Left cardiac atrium (tissue), 4 donors: ENCODE measurements at regions not wholly inside any gene's neighbourhood (a gene's known extent, or its start where the extent isn't known, plus 50 kb on each side); places are given as distances from the start of the nearest gene placed in this dataset.

Experiments
- ATAC-seq, 2 donors: fragments of 200-7000 bp; cut with Tn5 transposase; one replicate each; pipeline ENCODE4 v1.9.1; 2020; ENCODE audit warnings: mild to moderate bottlenecking in 2 of 2, moderate library complexity in 2 of 2
- DNase-seq: peaks from one replicate; pipeline ENCODE4 v3.0.0-alpha.2; 2020
- intact Hi-C, 2 donors: fragments of 100-400 bp; cut with DNase I; formaldehyde crosslinking; loops; one replicate each; pipeline versions ENCODE4 v1.14.1 to v1.15.1; 2022 to 2023
- donor health status: DM: no; HTN: yes; CAD: no.
- donor health status: DM: no; HTN: yes; CAD: no; lungs with severe emphysema.
- donor health status: DM: yes; HTN: yes; CAD: no.
- donor health status: Dilated cardiomyopathy.

GRCh38 chr18:27278131-27278530 is 93.0 kb upstream of the CHST9 start:
- ATAC-seq (no peak), DNase-seq (no peak)
- intact Hi-C loops = no loop called here

DNA sequence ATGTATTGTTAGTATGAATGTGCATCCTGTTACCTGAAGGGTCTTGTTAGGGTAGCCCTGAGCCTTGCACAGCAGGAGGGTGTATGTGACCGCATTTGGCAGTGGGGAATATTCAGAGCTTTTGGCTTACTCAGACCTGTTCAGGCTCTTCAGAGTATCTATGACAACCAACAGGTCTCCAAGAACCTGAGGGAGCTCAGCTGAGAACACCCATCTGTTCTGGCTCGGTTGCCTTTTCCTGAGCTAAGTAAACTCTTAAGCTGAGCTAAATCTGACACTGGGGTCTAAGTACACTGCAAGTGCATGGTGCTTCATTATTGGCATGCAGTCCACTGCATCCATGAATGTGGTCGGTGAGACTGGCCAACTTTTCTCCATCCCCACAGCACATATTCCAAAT is 92.4 kb upstream of the CHST9 start:
- DNase-seq = no peak

GRCh38 chr18:27276886-27277285 is 91.8 kb upstream of the CHST9 start:
- ATAC-seq = no peak
- no peak for DNase-seq
- intact Hi-C loops = no loop called here

More for the DNA sequence above, 92.4 kb upstream of the CHST9 start:
- no peak for ATAC-seq
- intact Hi-C loops = no loop called here

DNA sequence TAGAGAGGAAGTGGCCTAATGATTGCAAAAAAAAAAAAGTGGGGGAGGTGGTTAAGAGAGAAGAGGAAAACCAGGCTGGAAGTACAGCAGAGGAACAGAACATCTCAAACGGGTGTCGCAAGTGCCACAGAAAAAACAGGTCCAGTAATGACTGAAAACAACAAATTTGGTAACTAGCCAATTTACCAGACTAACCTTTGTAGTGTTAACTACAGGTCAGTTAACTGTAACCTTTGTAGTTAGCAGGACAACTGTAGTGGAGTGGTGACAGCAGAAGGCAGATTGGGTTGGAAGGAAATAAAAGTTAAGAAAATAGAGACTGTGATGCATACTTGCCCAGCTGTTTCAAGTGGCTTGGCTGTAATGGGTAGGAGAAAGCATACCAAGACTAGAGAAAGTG is 91.4 kb upstream of the CHST9 start:
- no peak for ATAC-seq
- DNase-seq = no peak
- intact Hi-C loops = no loop called here

DNA sequence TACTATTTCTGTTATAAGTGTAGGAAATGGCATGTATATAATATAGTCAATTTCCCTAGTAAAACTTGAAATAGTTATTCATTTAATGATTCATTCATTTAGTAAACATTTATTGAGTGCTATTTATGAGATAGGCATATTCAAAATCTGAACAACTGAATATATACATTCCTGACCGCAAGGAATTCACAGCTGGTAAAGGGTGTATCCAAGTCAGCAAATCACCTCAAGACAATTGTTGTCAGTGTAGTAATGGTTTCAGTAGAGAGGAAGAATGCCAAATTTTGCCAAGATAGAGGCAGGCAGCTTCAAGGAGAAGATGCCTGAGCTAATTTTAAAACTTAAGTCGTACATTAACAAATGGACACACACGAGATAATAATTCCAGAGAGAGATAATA is 89.8 kb upstream of the CHST9 start:
- ATAC-seq (no peak), DNase-seq (no peak)
- intact Hi-C loops = no loop called here

GRCh38 chr18:27270508-27270907 is 85.4 kb upstream of the CHST9 start:
- intact Hi-C loops = no loop called here
- no peak for DNase-seq
- ATAC-seq = no peak

DNA sequence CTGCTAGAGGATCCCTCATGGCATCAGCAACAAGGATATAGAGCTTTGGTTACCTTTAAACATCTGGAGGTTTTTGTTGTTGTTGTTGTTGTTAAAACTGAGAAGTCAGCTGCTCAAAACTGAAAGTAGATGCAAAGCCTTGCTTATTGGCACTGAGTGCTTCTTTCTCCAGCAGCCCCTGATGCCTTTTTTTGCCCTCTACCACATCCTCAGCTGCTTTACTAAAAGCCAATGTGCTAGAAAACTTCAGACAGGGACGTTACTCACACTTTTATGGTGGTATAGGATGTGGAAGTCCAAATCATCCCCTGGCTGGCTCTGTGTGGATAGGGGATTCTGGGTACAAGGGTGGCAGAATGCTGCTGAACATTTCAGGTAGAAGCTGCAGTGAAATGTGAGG is 78.3 kb upstream of the CHST9 start:
- intact Hi-C loops = no loop called here
- DNase-seq (no peak), ATAC-seq (no peak)

- ATAC-seq (no peak), DNase-seq (no peak)
- intact Hi-C loops = no loop called here
These were observed 76.9 kb upstream of the CHST9 start for GRCh38 chr18:27261769-27262549.

- DNase-seq = no peak
- ATAC-seq = no peak
- intact Hi-C loops = no loop called here
These were observed 68.5 kb upstream of the CHST9 start for GRCh38 chr18:27253571-27253970.

DNA sequence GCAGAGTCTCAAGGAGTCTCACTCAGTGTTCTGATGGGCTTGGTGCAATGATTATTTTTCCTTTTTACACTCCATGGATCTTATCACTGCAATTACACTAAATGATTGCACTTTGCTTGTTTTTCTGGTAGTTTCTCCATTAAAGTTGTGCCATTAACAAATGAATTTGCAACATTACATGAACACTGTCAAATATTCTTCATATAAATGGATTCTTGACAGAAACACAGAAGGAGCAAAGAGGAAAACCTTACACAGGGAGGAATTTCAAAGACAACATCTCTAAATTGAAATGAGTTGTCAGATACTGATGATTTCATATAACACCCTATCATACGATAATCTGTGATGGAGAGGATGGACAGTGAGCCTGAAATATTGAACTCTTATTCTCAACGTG is 65.4 kb upstream of the CHST9 start:
- intact Hi-C loops = no loop called here
- DNase-seq (no peak), ATAC-seq (no peak)

DNA sequence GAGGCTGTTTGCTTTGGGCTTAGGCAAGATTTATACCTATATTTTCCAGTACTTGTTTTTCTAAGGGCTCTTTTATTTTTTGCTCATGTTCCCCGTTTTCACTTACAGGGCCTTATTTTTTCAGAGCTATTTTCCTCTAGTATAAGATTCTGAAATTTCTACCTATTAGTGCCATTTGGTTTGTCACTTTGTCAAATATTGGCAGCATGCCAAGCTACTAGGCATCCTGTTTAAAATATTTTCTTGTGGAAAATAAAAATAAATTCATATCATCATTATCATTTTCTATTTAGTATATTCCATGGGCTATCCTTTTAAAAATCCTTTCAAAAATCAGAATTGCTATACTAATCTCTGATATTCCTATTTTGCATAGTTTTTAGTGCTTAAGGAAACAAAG is 64.8 kb upstream of the CHST9 start:
- intact Hi-C loops = no loop called here
- DNase-seq (no peak), ATAC-seq (no peak)

DNA sequence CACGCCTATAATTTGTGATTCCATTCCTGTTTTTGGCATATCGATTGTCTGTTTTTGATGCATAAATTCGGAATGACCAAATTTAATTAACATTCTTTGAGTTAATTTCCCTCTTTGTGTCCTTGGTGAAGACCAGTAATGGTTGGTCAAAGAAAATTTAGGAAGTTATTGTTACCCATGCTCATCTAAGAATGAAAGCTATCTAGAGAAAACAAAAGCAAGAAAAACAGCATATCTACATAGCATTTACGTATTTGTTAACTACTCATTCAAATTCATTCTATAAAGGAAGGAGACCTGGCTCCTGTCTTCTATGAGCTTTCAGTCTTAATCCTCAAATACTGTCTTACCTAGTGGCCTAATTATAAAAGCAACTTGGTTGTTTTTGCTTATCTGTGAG is 59.2 kb upstream of the CHST9 start:
- no peak for DNase-seq
- intact Hi-C loops = no loop called here
- no peak for ATAC-seq

GRCh38 chr18:27242392-27243047 is 57.4 kb upstream of the CHST9 start:
- DNase-seq (no peak), ATAC-seq (no peak)
- intact Hi-C loops = no loop called here

DNA sequence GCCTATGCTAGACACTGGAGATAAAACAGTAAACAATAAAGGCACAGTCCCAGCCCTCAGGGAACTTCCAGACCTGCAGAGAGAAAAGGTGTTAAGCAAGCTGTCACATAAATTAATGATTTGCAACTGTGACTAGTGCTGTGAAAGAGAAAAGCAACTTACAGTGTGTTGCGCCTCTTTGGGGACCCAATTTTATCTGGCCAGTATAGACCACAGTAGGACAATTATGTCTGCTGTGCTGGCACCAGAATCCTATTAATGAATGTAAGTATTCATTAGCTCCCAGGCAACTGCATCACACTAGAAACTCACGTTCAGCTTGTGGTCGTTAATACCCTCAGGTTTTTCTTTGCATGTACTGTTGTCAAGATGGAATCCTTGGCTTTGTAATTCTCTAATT is 55.3 kb upstream of the CHST9 start:
- intact Hi-C loops = no loop called here
- ATAC-seq (no peak), DNase-seq (no peak)

GRCh38 chr18:27239669-27240068 is 54.6 kb upstream of the CHST9 start:
- DNase-seq (no peak), ATAC-seq (no peak)
- intact Hi-C loops = no loop called here

DNA sequence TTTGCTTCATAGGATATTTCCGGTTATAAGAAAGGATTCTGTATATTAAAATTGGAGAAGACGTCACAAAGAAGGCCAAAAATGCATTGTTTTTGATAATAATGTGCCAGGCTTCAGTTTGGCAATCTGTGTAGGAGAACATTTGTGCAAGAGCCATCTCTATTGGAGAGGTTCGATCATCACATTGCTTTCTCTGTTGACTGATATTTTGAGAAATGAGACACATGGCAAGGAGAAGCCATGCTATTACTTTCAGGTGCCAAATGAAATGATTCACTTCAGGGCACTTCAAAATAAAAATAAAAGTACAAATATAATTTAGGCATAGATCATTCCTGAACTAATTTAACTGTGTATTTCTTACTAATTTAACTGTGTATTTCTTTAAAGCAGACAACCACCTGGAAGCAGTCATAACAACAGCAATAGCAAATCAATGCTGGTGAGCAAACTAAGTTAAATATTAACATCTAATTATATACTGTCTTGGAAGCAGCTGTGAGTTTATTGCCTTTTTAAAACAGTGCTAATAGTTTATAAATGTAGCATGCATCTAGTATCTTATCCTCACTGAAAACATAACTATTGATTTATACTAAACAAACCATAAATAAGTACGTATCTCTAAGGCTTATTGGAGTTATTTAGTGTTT is 50.2 kb upstream of the CHST9 start:
- no peak for DNase-seq
- ATAC-seq = no peak
- intact Hi-C loops = no loop called here
